Skeletal muscle satellite cell (primary cell): ENCODE measurements at regions not wholly inside any gene's neighbourhood (a gene's known extent, or its start where the extent isn't known, plus 50 kb on each side); places are given as distances from the start of the nearest gene placed in this dataset.
"Not testable (repeated sequence)": the region's sequence is repeated elsewhere in the genome, so short reads cannot be mapped to it uniquely, and the experiment has no call there.

Experiments used
- H3K27me3 ChIP-seq: 2 replicates; pipeline ENCODE4 v1.7.0; 2013; ENCODE audit warnings: low read length; ENCODE audit not compliant: control insufficient read depth, insufficient read depth
- H3K36me3 ChIP-seq: 2 replicates; pipeline ENCODE4 v1.7.0; 2013; ENCODE audit warnings: mild to moderate bottlenecking, control low read depth, low read length; ENCODE audit not compliant: insufficient read depth
- H3K4me1 ChIP-seq: 2 replicates; pipeline ENCODE4 v1.7.0; 2013; ENCODE audit warnings: low read length; ENCODE audit not compliant: control insufficient read depth, insufficient read depth
- H3K4me2 ChIP-seq: 2 replicates; pipeline ENCODE4 v1.7.0; 2013; ENCODE audit warnings: mild to moderate bottlenecking, low read length
- H3K4me3 ChIP-seq: 2 replicates; pipeline ENCODE4 v1.7.0; 2013; ENCODE audit warnings: low read length
- H3K9ac ChIP-seq: 2 replicates; pipeline ENCODE4 v1.7.0; 2013; ENCODE audit warnings: mild to moderate bottlenecking, low read depth, low read length, moderate library complexity
- H3K9me3 ChIP-seq: replicated peaks from 2 replicates; pipeline ENCODE4 v1.7.0; 2013; ENCODE audit warnings: mild to moderate bottlenecking, control low read depth, low read length

GRCh38 chr5:154603011-154603410, 125.0 kb upstream of the HAND1 start:
- H3K9ac ChIP-seq, result no peak overlapping the region
- H3K4me1 ChIP-seq, result peaks cover 7% of the 10 kb centered on the region
- no peak overlapping the region for H3K4me3 ChIP-seq
- H3K36me3 ChIP-seq, result no peaks in the 10 kb centered on the region
- H3K4me2 ChIP-seq, result no peak overlapping the region
- H3K27me3 ChIP-seq, result peaks cover 60% of the 10 kb centered on the region
- H3K9me3 ChIP-seq, result no peaks in the 10 kb centered on the region

DNA sequence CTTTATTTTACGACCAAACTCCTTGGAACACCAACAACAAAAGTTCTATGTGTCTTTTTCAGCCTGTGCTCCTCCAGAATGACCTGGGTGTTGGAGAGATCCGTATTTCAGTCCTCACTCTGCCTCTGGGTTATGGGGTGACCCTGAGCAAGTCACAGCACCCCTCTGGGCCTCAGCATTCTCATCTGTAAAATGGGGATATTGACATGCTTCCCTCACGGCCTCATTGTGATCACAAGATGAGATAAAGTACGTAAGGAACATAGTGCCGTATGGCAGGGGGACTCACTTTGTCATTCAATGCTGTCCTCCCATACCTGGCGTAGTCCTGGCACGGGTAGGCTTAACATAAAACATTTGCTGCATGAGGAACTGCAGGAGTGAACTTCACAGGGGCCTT, 123.0 kb upstream of the HAND1 start:
- peaks cover 51% of the 10 kb centered on the region for H3K27me3 ChIP-seq
- H3K9me3 ChIP-seq, result no peaks in the 10 kb centered on the region
- H3K4me2 ChIP-seq, result no peak overlapping the region
- H3K4me3 ChIP-seq, result no peak overlapping the region
- peaks cover 7% of the 10 kb centered on the region for H3K4me1 ChIP-seq
- H3K9ac ChIP-seq, result no peak overlapping the region
- H3K36me3 ChIP-seq, result no peaks in the 10 kb centered on the region

- peaks cover 32% of the 10 kb centered on the region for H3K27me3 ChIP-seq
- H3K4me2 ChIP-seq, result no peak overlapping the region
- peaks cover under 1% of the 10 kb centered on the region for H3K4me1 ChIP-seq
- no peak overlapping the region for H3K9ac ChIP-seq
- no peak overlapping the region for H3K4me3 ChIP-seq
- H3K36me3 ChIP-seq, result no peaks in the 10 kb centered on the region
- H3K9me3 ChIP-seq, result no peaks in the 10 kb centered on the region
Measured at GRCh38 chr5:154598021-154598420, 120.0 kb upstream of the HAND1 start.

GRCh38 chr5:154596844-154597243, 118.8 kb upstream of the HAND1 start:
- not testable (repeated sequence) for H3K4me3 ChIP-seq, H3K4me2 ChIP-seq, H3K36me3 ChIP-seq, H3K4me1 ChIP-seq, H3K9ac ChIP-seq, H3K9me3 ChIP-seq
- peaks cover 26% of the 10 kb centered on the region for H3K27me3 ChIP-seq

DNA sequence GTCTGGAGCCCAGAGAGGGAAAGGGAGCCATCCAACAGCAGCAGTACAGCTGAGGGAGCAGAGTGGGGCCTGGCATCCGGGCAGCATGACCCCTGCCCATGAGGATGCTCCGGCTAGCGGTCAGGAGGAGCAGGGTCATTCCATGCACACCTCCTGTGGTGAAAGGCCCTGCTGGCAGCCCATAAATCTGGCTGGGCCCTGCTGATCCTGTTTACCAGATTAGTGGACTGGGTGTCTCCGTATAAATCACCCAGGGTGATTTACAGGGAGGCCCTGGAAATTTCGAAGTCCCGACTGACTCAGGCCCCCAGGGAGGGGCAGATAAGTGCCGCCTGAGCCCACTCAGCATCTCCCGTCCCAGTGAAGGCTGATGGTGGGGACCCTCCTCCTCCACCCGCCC, 117.6 kb upstream of the HAND1 start:
- Histone ChIP-seq H3K4me3 (no peak overlapping the region), H3K9me3 (no peaks in the 10 kb centered on the region), H3K9ac (no peak overlapping the region), H3K27me3 (peaks cover 21% of the 10 kb centered on the region), H3K36me3 (no peaks in the 10 kb centered on the region), H3K4me2 (no peak overlapping the region), H3K4me1 (peaks cover 4% of the 10 kb centered on the region)

GRCh38 chr5:154593796-154594195, 115.8 kb upstream of the HAND1 start:
- no peak overlapping the region for H3K4me2 ChIP-seq
- H3K9me3 ChIP-seq, result no peaks in the 10 kb centered on the region
- peaks cover 4% of the 10 kb centered on the region for H3K4me1 ChIP-seq
- no peaks in the 10 kb centered on the region for H3K36me3 ChIP-seq
- no peak overlapping the region for H3K9ac ChIP-seq
- H3K27me3 ChIP-seq, result peaks cover 21% of the 10 kb centered on the region
- no peak overlapping the region for H3K4me3 ChIP-seq

DNA sequence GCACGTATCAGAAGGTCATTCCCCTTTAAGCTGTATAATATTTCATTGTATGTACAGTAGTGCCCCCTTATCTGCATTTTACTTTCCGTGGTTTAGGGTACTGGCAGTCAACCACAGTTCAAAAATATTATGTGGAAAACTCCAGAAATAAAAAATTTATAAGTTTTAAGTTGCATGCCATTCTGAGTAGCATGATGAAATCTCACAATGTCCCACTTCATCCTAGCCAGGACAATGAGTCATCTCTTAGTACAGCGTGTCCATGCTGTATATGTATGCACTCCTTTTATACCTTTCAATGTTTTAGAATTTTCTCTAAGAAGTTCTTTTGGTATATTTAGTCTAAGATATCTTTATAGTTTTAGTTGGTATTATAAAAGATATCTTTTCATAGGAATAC, 115.0 kb upstream of the HAND1 start:
- H3K27me3 ChIP-seq, result peaks cover 20% of the 10 kb centered on the region
- H3K9me3 ChIP-seq, result no peaks in the 10 kb centered on the region
- no peak overlapping the region for H3K4me2 ChIP-seq
- no peak overlapping the region for H3K9ac ChIP-seq
- no peak overlapping the region for H3K4me3 ChIP-seq
- H3K36me3 ChIP-seq, result no peaks in the 10 kb centered on the region
- peaks cover 4% of the 10 kb centered on the region for H3K4me1 ChIP-seq

DNA sequence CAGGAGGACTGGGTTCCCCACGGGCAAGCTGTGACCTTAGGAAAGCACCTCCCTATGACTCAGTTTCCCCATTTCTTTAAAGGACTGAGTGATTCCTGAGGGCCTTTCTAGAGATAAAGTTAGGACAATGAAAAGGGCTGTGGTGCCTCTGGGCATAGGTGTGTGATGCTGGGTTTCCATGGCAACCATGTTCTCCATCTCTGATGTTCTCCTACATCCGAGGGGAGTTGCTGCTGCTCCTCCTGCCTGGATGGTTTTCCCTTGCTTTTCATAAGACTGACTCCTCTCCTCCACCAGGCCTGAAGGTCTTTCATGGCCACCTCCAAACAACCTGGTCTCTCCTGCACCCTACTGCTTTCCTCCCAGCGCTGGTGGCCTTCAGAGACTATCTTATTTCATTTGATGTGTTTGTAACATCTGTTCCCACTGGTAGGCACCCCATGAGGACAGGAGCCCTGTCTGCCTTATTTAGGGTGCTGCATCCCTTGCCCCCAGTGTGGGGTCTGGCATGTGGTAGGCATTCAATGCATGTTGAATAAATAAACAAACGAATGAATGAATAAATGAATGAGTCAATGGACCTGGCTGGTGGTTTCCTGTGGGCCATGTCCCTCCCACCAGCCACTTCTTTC, 112.2 kb upstream of the HAND1 start:
- H3K4me3 ChIP-seq, result no peak overlapping the region
- no peak overlapping the region for H3K4me2 ChIP-seq
- H3K36me3 ChIP-seq, result no peaks in the 10 kb centered on the region
- peaks cover 4% of the 10 kb centered on the region for H3K4me1 ChIP-seq
- H3K27me3 ChIP-seq, result peaks cover 32% of the 10 kb centered on the region
- H3K9me3 ChIP-seq, result no peaks in the 10 kb centered on the region
- H3K9ac ChIP-seq, result no peak overlapping the region

GRCh38 chr5:154589511-154589910, 111.5 kb upstream of the HAND1 start:
- H3K27me3 ChIP-seq, result peaks cover 38% of the 10 kb centered on the region
- no peaks in the 10 kb centered on the region for H3K36me3 ChIP-seq
- no peak overlapping the region for H3K9ac ChIP-seq
- H3K4me1 ChIP-seq, result peaks cover 4% of the 10 kb centered on the region
- H3K9me3 ChIP-seq, result no peaks in the 10 kb centered on the region
- no peak overlapping the region for H3K4me3 ChIP-seq
- H3K4me2 ChIP-seq, result no peak overlapping the region

GRCh38 chr5:154588833-154589425, 110.9 kb upstream of the HAND1 start:
- peaks cover 43% of the 10 kb centered on the region for H3K27me3 ChIP-seq
- H3K4me1 ChIP-seq, H3K4me2 ChIP-seq, H3K4me3 ChIP-seq, H3K36me3 ChIP-seq, H3K9ac ChIP-seq, H3K9me3 ChIP-seq: not testable (repeated sequence)

DNA sequence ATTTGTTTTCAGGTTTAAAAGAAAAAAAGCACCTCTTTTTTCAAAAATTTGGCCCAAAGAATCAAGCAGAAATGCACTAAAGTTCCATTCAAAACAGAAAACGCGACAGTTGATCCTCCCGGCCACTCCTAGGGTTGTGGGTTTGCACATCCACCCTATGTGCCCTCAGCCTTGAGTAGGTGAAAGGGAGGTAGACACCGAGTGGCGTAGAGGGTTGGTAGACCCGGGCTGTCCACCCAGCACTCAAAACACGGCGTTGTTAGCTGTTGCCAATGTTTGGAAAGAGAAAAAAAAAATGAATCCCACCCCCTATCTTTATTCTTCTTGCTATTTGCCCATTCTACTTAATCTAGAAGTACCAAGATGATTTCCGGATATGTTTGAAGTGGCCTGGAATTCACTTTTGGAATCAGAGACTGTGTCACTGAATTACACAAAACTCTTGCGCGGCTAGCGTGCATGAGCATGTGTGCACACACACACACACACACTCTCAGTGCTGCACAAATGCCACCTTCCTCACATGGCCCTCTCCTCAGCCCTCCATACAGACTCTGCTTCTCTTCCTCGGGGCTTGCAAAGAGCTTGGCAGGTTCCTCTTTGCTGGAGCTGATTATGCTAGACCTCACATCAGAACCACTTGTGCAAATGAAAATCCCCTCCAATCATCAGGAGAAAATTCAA, 110.2 kb upstream of the HAND1 start:
- H3K27me3 ChIP-seq, result peaks cover 48% of the 10 kb centered on the region
- H3K4me3 ChIP-seq, result no peak overlapping the region
- no peak overlapping the region for H3K4me2 ChIP-seq
- H3K36me3 ChIP-seq, result no peaks in the 10 kb centered on the region
- H3K4me1 ChIP-seq, result peaks cover 4% of the 10 kb centered on the region
- no peak overlapping the region for H3K9ac ChIP-seq
- H3K9me3 ChIP-seq, result no peaks in the 10 kb centered on the region
